GM23338 (cell line): ENCODE measurements at regions not wholly inside any gene's neighbourhood (a gene's known extent, or its start where the extent isn't known, plus 50 kb on each side); places are given as distances from the start of the nearest gene placed in this dataset.

Experiments
- ATAC-seq: fragments of 200-7000 bp; cut with Tn5 transposase; 3 replicates; pipeline ENCODE4 v1.9.1; 2020
- DNase-seq: peaks from one replicate; pipeline ENCODE4 v3.0.0-alpha.2; 2015; ENCODE audit warnings: low spot score
- H2AFZ ChIP-seq: fragments of 200-600 bp; sonication (generic); 2 replicates; pipeline ENCODE4 v1.8.0; 2016; ENCODE audit warnings: antibody characterized with exemption, mild to moderate bottlenecking, moderate library complexity
- H3F3A ChIP-seq: fragments of 200-600 bp; sonication (generic); replicated peaks from 2 replicates; pipeline ENCODE4 v1.8.0; 2017; ENCODE audit warnings: antibody characterized with exemption, mixed run types, low read depth
- H3K27ac ChIP-seq: fragments of 200-600 bp; sonication (generic); 2 replicates; pipeline ENCODE4 v1.6.1; 2016; ENCODE audit warnings: low read depth
- H3K27me3 ChIP-seq: fragments of 200-600 bp; sonication (generic); 2 replicates; pipeline ENCODE4 v1.8.0; 2016; ENCODE audit warnings: mild to moderate bottlenecking, mixed run types, moderate library complexity; ENCODE audit not compliant: insufficient read depth
- H3K36me3 ChIP-seq: fragments of 200-600 bp; sonication (generic); 2 replicates; pipeline ENCODE4 v1.8.0; 2016; ENCODE audit warnings: mild to moderate bottlenecking; ENCODE audit not compliant: insufficient read depth
- H3K4me1 ChIP-seq: fragments of 200-600 bp; sonication (generic); 2 replicates; pipeline ENCODE4 v1.8.0; 2016; ENCODE audit warnings: mild to moderate bottlenecking, moderate library complexity; ENCODE audit not compliant: insufficient read depth
- H3K4me2 ChIP-seq: fragments of 200-600 bp; sonication (generic); 2 replicates; pipeline ENCODE4 v1.7.1; 2017; ENCODE audit warnings: mixed run types
- H3K4me3 ChIP-seq: fragments of 200-600 bp; sonication (generic); 2 replicates; pipeline ENCODE4 v1.6.1; 2016; ENCODE audit warnings: mixed run types
- H3K79me2 ChIP-seq: fragments of 200-600 bp; sonication (generic); replicated peaks from 2 replicates; pipeline ENCODE4 v1.8.0; 2017; ENCODE audit warnings: mild to moderate bottlenecking; ENCODE audit not compliant: insufficient read depth
- H3K9me2 ChIP-seq: fragments of 200-600 bp; sonication (generic); 2 replicates; pipeline ENCODE4 v1.8.0; 2017; ENCODE audit not compliant: insufficient read depth
- H4K20me1 ChIP-seq: fragments of 200-600 bp; sonication (generic); replicated peaks from 2 replicates; pipeline ENCODE4 v1.8.0; 2017; ENCODE audit warnings: mild to moderate bottlenecking; ENCODE audit not compliant: insufficient read depth
- H3K27ac Mint-ChIP-seq: 2 replicates; pipeline ENCODE4 v1.8.0; 2020; ENCODE audit warnings: inconsistent platforms, mild to moderate bottlenecking, moderate library complexity, mixed read lengths
- H3K27me3 Mint-ChIP-seq: 3 replicates; pipeline ENCODE4 v1.8.0; 2022; ENCODE audit warnings: low read depth, mild to moderate bottlenecking, moderate library complexity, mixed read lengths, inconsistent platforms; ENCODE audit not compliant: insufficient read depth, poor library complexity
- H3K36me3 Mint-ChIP-seq: 3 replicates; pipeline ENCODE4 v1.8.0; 2021; ENCODE audit warnings: low read depth, mild to moderate bottlenecking, inconsistent platforms, moderate library complexity, mixed read lengths
- H3K4me1 Mint-ChIP-seq: 3 replicates; pipeline ENCODE4 v1.8.0; 2020; ENCODE audit warnings: mild to moderate bottlenecking, inconsistent platforms, mixed read lengths
- H3K4me3 Mint-ChIP-seq: 3 replicates; pipeline ENCODE4 v1.8.0; 2021; ENCODE audit warnings: moderate library complexity, mild to moderate bottlenecking, inconsistent platforms, mixed read lengths
- H3K9me3 Mint-ChIP-seq: 3 replicates; pipeline ENCODE4 v1.8.0; 2020; ENCODE audit warnings: moderate library complexity, mild to moderate bottlenecking, inconsistent platforms, mixed read lengths
- CREB1 ChIP-seq: fragments of 250-450 bp; sonication (Bioruptor Pico); IDR thresholded peaks from 2 replicates; pipeline ENCODE4 v1.5.0; 2020; ENCODE audit warnings: low read depth, mild to moderate bottlenecking, moderate library complexity
- EZH2 ChIP-seq: fragments of 200-600 bp; sonication (generic); IDR thresholded peaks from one replicate; pipeline ENCODE4 v1.8.0; 2017; ENCODE audit warnings: antibody characterized with exemption, mild to moderate bottlenecking, low read depth; ENCODE audit not compliant: unreplicated experiment
- EZH2phosphoT487 ChIP-seq: fragments of 200-600 bp; sonication (generic); IDR thresholded peaks from one replicate; pipeline ENCODE4 v1.8.1; 2018; ENCODE audit warnings: antibody characterized with exemption; ENCODE audit not compliant: unreplicated experiment
- JUNB ChIP-seq: IDR thresholded peaks from one replicate; pipeline ENCODE4 v1.6.1; 2016; ENCODE audit warnings: antibody characterized with exemption; ENCODE audit not compliant: unreplicated experiment
- NANOG ChIP-seq: IDR thresholded peaks from 2 replicates; pipeline ENCODE4 v1.6.1; 2016; ENCODE audit warnings: antibody characterized with exemption, borderline replicate concordance
- POLR2AphosphoS5 ChIP-seq: IDR thresholded peaks from 2 replicates; pipeline ENCODE4 v1.6.1; 2016; ENCODE audit warnings: antibody characterized with exemption, low read depth
- STAT1 ChIP-seq: IDR thresholded peaks from one replicate; pipeline ENCODE4 v1.6.1; 2016; ENCODE audit warnings: antibody characterized with exemption; ENCODE audit not compliant: unreplicated experiment
- ZNF114 ChIP-seq: fragments of 250-450 bp; sonication (Bioruptor Pico); IDR thresholded peaks from 2 replicates; pipeline ENCODE4 v1.5.0; 2020; ENCODE audit warnings: mild to moderate bottlenecking, moderate library complexity
- ZNF331 ChIP-seq: fragments of 250-450 bp; sonication (Bioruptor Pico); IDR thresholded peaks from 2 replicates; pipeline ENCODE4 v1.5.0; 2020; ENCODE audit warnings: low read depth, mild to moderate bottlenecking, moderate library complexity
- TF ChIP-seq, protein P1 (sequence below): fragments of 250-450 bp; sonication (Bioruptor Pico); IDR thresholded peaks from 2 replicates; pipeline ENCODE4 v1.5.0; 2020; ENCODE audit warnings: mild to moderate bottlenecking, moderate library complexity
- TF ChIP-seq, protein P2 (sequence below): IDR thresholded peaks from one replicate; pipeline ENCODE4 v1.6.1; 2018; ENCODE audit warnings: antibody characterized with exemption; ENCODE audit not compliant: unreplicated experiment
- TF ChIP-seq, protein P3 (sequence below), 2 experiments: fragments of 200-600 bp in 1 of 2; sonication (generic) in 1 of 2; conservative IDR thresholded peaks; 2 replicates each; pipeline versions ENCODE4 v1.5.1 to v1.6.1; 2016 to 2017; ENCODE audit warnings: antibody characterized with exemption in 2 of 2, low read depth in 2 of 2, mild to moderate bottlenecking in 2 of 2, moderate library complexity in 1 of 2
- TF ChIP-seq, protein P4 (sequence below): IDR thresholded peaks from 2 replicates; pipeline ENCODE4 v1.6.1; 2016; ENCODE audit warnings: antibody characterized with exemption

DNA sequence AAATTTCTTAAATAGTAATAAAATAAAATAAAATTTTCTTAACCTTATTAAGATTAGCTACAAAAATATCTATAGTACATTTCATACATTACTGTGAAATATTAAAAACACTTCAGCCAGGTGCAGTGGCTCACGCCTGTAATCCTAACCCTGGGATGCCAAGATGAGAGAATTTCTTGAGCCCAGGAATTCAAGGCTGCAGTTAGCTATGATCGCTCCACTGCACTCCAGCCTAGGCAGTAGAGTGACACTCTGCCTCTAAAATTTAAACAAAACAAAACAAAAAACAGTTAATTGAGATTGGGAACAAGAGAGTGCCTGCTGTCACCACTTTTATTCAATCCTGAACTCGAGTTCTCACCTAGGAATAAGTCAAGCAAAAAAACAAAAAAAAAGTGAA, 95.0 kb upstream of the CPNE8 start:
- no peak overlapping the region for H3K27ac ChIP-seq
- no peak overlapping the region for H3K4me3 Mint-ChIP-seq
- no peaks in the 10 kb centered on the region for H3K9me3 Mint-ChIP-seq
- H3K4me1 ChIP-seq, result 0 out of 2 replicates have a peak, but pooled peaks cover 8% of the 10 kb centered on the region
- H3K79me2 ChIP-seq, result no peaks in the 10 kb centered on the region
- DNase-seq, result no peak
- H3K4me3 ChIP-seq, result no peak overlapping the region
- ATAC-seq, result no peak
- no peaks in the 10 kb centered on the region for H3K27me3 ChIP-seq
- peaks cover 4% of the 10 kb centered on the region for H3K27me3 Mint-ChIP-seq
- H3K4me2 ChIP-seq, result no peak overlapping the region
- TF ChIP-seq EZH2phosphoT487 (no peak), POLR2AphosphoS5 (no peak), EZH2 (no peak), CREB1 (CRISPR knock-in tag) (no peak), STAT1 (no peak), ZNF114 (CRISPR knock-in tag) (no peak), ZNF331 (no peak), NANOG (no peak), JUNB (no peak)
- TF ChIP-seq, protein P1, sequence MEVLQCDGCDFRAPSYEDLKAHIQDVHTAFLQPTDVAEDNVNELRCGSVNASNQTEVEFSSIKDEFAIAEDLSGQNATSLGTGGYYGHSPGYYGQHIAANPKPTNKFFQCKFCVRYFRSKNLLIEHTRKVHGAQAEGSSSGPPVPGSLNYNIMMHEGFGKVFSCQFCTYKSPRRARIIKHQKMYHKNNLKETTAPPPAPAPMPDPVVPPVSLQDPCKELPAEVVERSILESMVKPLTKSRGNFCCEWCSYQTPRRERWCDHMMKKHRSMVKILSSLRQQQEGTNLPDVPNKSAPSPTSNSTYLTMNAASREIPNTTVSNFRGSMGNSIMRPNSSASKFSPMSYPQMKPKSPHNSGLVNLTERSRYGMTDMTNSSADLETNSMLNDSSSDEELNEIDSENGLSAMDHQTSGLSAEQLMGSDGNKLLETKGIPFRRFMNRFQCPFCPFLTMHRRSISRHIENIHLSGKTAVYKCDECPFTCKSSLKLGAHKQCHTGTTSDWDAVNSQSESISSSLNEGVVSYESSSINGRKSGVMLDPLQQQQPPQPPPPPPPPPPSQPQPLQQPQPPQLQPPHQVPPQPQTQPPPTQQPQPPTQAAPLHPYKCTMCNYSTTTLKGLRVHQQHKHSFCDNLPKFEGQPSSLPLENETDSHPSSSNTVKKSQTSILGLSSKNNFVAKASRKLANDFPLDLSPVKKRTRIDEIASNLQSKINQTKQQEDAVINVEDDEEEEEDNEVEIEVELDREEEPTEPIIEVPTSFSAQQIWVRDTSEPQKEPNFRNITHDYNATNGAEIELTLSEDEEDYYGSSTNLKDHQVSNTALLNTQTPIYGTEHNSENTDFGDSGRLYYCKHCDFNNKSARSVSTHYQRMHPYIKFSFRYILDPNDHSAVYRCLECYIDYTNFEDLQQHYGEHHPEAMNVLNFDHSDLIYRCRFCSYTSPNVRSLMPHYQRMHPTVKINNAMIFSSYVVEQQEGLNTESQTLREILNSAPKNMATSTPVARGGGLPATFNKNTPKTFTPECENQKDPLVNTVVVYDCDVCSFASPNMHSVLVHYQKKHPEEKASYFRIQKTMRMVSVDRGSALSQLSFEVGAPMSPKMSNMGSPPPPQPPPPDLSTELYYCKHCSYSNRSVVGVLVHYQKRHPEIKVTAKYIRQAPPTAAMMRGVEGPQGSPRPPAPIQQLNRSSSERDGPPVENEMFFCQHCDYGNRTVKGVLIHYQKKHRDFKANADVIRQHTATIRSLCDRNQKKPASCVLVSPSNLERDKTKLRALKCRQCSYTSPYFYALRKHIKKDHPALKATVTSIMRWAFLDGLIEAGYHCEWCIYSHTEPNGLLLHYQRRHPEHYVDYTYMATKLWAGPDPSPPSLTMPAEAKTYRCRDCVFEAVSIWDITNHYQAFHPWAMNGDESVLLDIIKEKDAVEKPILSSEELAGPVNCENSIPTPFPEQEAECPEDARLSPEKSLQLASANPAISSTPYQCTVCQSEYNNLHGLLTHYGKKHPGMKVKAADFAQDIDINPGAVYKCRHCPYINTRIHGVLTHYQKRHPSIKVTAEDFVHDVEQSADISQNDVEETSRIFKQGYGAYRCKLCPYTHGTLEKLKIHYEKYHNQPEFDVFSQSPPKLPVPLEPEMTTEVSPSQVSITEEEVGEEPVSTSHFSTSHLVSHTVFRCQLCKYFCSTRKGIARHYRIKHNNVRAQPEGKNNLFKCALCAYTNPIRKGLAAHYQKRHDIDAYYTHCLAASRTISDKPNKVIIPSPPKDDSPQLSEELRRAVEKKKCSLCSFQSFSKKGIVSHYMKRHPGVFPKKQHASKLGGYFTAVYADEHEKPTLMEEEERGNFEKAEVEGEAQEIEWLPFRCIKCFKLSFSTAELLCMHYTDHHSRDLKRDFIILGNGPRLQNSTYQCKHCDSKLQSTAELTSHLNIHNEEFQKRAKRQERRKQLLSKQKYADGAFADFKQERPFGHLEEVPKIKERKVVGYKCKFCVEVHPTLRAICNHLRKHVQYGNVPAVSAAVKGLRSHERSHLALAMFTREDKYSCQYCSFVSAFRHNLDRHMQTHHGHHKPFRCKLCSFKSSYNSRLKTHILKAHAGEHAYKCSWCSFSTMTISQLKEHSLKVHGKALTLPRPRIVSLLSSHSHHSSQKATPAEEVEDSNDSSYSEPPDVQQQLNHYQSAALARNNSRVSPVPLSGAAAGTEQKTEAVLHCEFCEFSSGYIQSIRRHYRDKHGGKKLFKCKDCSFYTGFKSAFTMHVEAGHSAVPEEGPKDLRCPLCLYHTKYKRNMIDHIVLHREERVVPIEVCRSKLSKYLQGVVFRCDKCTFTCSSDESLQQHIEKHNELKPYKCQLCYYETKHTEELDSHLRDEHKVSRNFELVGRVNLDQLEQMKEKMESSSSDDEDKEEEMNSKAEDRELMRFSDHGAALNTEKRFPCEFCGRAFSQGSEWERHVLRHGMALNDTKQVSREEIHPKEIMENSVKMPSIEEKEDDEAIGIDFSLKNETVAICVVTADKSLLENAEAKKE (CRISPR knock-in tag), result no peak
- TF ChIP-seq, protein P2, sequence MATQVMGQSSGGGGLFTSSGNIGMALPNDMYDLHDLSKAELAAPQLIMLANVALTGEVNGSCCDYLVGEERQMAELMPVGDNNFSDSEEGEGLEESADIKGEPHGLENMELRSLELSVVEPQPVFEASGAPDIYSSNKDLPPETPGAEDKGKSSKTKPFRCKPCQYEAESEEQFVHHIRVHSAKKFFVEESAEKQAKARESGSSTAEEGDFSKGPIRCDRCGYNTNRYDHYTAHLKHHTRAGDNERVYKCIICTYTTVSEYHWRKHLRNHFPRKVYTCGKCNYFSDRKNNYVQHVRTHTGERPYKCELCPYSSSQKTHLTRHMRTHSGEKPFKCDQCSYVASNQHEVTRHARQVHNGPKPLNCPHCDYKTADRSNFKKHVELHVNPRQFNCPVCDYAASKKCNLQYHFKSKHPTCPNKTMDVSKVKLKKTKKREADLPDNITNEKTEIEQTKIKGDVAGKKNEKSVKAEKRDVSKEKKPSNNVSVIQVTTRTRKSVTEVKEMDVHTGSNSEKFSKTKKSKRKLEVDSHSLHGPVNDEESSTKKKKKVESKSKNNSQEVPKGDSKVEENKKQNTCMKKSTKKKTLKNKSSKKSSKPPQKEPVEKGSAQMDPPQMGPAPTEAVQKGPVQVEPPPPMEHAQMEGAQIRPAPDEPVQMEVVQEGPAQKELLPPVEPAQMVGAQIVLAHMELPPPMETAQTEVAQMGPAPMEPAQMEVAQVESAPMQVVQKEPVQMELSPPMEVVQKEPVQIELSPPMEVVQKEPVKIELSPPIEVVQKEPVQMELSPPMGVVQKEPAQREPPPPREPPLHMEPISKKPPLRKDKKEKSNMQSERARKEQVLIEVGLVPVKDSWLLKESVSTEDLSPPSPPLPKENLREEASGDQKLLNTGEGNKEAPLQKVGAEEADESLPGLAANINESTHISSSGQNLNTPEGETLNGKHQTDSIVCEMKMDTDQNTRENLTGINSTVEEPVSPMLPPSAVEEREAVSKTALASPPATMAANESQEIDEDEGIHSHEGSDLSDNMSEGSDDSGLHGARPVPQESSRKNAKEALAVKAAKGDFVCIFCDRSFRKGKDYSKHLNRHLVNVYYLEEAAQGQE, result no peak
- TF ChIP-seq, protein P3, sequence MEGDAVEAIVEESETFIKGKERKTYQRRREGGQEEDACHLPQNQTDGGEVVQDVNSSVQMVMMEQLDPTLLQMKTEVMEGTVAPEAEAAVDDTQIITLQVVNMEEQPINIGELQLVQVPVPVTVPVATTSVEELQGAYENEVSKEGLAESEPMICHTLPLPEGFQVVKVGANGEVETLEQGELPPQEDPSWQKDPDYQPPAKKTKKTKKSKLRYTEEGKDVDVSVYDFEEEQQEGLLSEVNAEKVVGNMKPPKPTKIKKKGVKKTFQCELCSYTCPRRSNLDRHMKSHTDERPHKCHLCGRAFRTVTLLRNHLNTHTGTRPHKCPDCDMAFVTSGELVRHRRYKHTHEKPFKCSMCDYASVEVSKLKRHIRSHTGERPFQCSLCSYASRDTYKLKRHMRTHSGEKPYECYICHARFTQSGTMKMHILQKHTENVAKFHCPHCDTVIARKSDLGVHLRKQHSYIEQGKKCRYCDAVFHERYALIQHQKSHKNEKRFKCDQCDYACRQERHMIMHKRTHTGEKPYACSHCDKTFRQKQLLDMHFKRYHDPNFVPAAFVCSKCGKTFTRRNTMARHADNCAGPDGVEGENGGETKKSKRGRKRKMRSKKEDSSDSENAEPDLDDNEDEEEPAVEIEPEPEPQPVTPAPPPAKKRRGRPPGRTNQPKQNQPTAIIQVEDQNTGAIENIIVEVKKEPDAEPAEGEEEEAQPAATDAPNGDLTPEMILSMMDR (conservative IDR thresholded peaks at IDR 0.05; ENCODE audit: low read depth in 2 of 2), result no peak
- TF ChIP-seq, protein P4, sequence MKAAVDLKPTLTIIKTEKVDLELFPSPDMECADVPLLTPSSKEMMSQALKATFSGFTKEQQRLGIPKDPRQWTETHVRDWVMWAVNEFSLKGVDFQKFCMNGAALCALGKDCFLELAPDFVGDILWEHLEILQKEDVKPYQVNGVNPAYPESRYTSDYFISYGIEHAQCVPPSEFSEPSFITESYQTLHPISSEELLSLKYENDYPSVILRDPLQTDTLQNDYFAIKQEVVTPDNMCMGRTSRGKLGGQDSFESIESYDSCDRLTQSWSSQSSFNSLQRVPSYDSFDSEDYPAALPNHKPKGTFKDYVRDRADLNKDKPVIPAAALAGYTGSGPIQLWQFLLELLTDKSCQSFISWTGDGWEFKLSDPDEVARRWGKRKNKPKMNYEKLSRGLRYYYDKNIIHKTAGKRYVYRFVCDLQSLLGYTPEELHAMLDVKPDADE, result no peak
- no peak overlapping the region for H2AFZ ChIP-seq
- H3F3A ChIP-seq, result no peaks in the 10 kb centered on the region
- H4K20me1 ChIP-seq, result no peaks in the 10 kb centered on the region
- no peak overlapping the region for H3K27ac Mint-ChIP-seq
- H3K9me2 ChIP-seq, result no peaks in the 10 kb centered on the region
- peaks cover 9% of the 10 kb centered on the region for H3K4me1 Mint-ChIP-seq
- no peaks in the 10 kb centered on the region for H3K36me3 ChIP-seq
- H3K36me3 Mint-ChIP-seq, result no peaks in the 10 kb centered on the region
